ENCODE measurements at regions not wholly inside any gene's neighbourhood (a gene's known extent, or its start where the extent isn't known, plus 50 kb on each side); places are given as distances from the start of the nearest gene placed in this dataset.

DNA sequence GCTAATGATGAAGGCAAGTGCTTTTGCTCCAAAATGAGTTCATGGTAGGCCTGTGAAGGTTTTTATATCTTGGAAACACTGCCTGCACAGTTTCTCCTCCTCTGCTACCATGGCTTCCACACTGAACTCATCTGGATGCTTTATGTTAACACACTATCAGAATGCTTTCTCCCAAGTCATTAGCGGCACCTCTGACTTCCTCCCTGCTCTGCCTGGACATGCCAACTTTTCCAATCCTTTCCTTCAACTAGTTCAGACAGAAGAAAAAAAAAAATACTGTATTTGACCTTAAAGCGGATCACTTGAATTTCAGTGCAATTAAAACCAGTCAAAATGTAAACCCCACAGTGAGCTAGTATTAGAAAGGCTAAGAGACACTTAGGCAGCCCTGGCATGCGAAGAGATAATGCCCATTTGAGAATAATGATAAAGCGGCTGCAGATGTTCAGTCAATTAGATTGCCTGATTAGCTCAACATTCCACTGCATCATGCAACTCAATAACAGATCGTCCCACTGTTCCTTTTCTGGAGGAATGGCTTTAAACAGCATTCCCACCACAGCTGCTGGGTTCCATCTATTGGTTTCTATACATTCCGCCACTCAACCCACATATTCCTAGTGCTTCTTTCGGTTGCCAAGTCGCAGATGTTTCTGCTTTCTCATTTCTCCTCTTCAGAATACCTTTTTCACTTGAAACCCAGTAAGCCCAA lies 51.7 kb downstream of the CNTN3 start:
- no peak for TF ChIP-seq POLR2A (IDR thresholded peaks at IDR 0.05; ENCODE audit: low read depth, low read length)
- no peak for TF ChIP-seq SPI1 (IDR thresholded peaks at IDR 0.05; ENCODE audit: low read depth, low read length)
- no peak for TF ChIP-seq TAF1 (IDR thresholded peaks at IDR 0.05; ENCODE audit: low read depth, low read length)
- no peak for TF ChIP-seq PAX5 (IDR thresholded peaks at IDR 0.05; ENCODE audit: insufficient read depth, low read length, severe bottlenecking)

Measured in GM12891 (cell line).